PC-3 (cell line): ENCODE measurements at regions not wholly inside any gene's neighbourhood (a gene's known extent, or its start where the extent isn't known, plus 50 kb on each side); places are given as distances from the start of the nearest gene placed in this dataset.
"Not testable (repeated sequence)": the region's sequence is repeated elsewhere in the genome, so short reads cannot be mapped to it uniquely, and the experiment has no call there.

ENCODE experiments used
- ATAC-seq: fragments of 200-7000 bp; cut with Tn5 transposase; 2 replicates; pipeline ENCODE4 v1.9.1; 2020; ENCODE audit warnings: mild to moderate bottlenecking, moderate library complexity
- BruUV-seq: library from RNA; stranded (reverse); fragments of 400-500 nt; replicated peaks from 2 replicates; lab custom pipeline; 2021; lab: Mats Ljungman, UMichigan
- CTCF ChIA-PET: fragments of 300-600 bp; sonication (Branson Sonifier 250); formaldehyde crosslinking; loops from one replicate; lab custom pipeline; 2022; ENCODE audit warnings: antibody characterized with exemption; lab: Charles Lee
- POLR2A ChIA-PET: fragments of 300-600 bp; sonication (Branson Sonifier 250); formaldehyde crosslinking; loops from one replicate; lab custom pipeline; 2022; ENCODE audit warnings: antibody characterized with exemption; ENCODE audit not compliant: unreplicated experiment; lab: Charles Lee
- DNase-seq: peaks from one replicate; pipeline ENCODE4 v3.0.0-alpha.2; 2015
- H2AFZ ChIP-seq: fragments of 300-600 bp; sonication (generic); 2 replicates; pipeline ENCODE4 v1.6.0; 2016; ENCODE audit warnings: antibody characterized with exemption, low read length
- H3F3A ChIP-seq: fragments of 300-600 bp; sonication (generic); one replicate; pipeline ENCODE4 v1.6.0; 2017; ENCODE audit warnings: antibody characterized with exemption, low read length, control low read depth, mild to moderate bottlenecking; ENCODE audit not compliant: unreplicated experiment
- H3K27ac ChIP-seq: fragments of 300-600 bp; sonication (generic); 2 replicates; pipeline ENCODE4 v1.5.1; 2016; ENCODE audit warnings: mild to moderate bottlenecking, low read length
- H3K27me3 ChIP-seq: fragments of 300-600 bp; sonication (generic); 2 replicates; pipeline ENCODE4 v1.6.1; 2016; ENCODE audit warnings: low read length, mixed read lengths
- H3K36me3 ChIP-seq: fragments of 300-600 bp; sonication (generic); 2 replicates; pipeline ENCODE4 v1.6.1; 2016; ENCODE audit warnings: low read depth, mixed run types, low read length, mixed read lengths
- H3K4me1 ChIP-seq: fragments of 300-600 bp; sonication (generic); 2 replicates; pipeline ENCODE4 v1.5.1; 2016; ENCODE audit warnings: low read length; ENCODE audit not compliant: insufficient read depth
- H3K4me2 ChIP-seq: fragments of 300-600 bp; sonication (generic); 2 replicates; pipeline ENCODE4 v1.6.0; 2016; ENCODE audit warnings: low read length
- H3K4me3 ChIP-seq: fragments of 300-600 bp; sonication (generic); 2 replicates; pipeline ENCODE4 v1.5.1; 2016; ENCODE audit warnings: mild to moderate bottlenecking, low read length, mixed read lengths
- H3K79me2 ChIP-seq: fragments of 300-600 bp; sonication (generic); 2 replicates; pipeline ENCODE4 v1.6.1; 2017; ENCODE audit warnings: low read length, mixed read lengths
- H3K9ac ChIP-seq: fragments of 300-600 bp; sonication (generic); 2 replicates; pipeline ENCODE4 v1.6.0; 2016; ENCODE audit warnings: mild to moderate bottlenecking, low read length
- H3K9me2 ChIP-seq: fragments of 300-600 bp; sonication (generic); replicated peaks from 2 replicates; pipeline ENCODE4 v1.6.1; 2016; ENCODE audit warnings: mixed run types, low read length, mixed read lengths
- H3K9me3 ChIP-seq: fragments of 300-600 bp; sonication (generic); 2 replicates; pipeline ENCODE4 v1.6.1; 2016; ENCODE audit warnings: low read length, mixed read lengths
- H4K20me1 ChIP-seq: fragments of 300-600 bp; sonication (generic); 2 replicates; pipeline ENCODE4 v1.6.1; 2016; ENCODE audit warnings: low read length, mixed read lengths
- EZH2 ChIP-seq: fragments of 300-600 bp; sonication (generic); IDR thresholded peaks from one replicate; pipeline ENCODE4 v1.6.1; 2017; ENCODE audit warnings: antibody characterized with exemption, mild to moderate bottlenecking, low read length; ENCODE audit not compliant: unreplicated experiment
- EZH2phosphoT487 ChIP-seq: fragments of 300-600 bp; sonication (generic); IDR thresholded peaks from 2 replicates; pipeline ENCODE4 v1.6.1; 2018; ENCODE audit warnings: mild to moderate bottlenecking, antibody characterized with exemption, low read length, borderline replicate concordance
- intact Hi-C: fragments of 100-400 bp; cut with micrococcal nuclease; formaldehyde crosslinking; loops from 2 replicates; pipeline ENCODE4 v1.9.0; 2023
- TF ChIP-seq, protein P1 (sequence below): fragments of 300-600 bp; sonication (generic); conservative IDR thresholded peaks from 2 replicates; pipeline ENCODE4 v1.5.1; 2017; ENCODE audit warnings: antibody characterized with exemption, low read depth, mild to moderate bottlenecking, low read length

DNA sequence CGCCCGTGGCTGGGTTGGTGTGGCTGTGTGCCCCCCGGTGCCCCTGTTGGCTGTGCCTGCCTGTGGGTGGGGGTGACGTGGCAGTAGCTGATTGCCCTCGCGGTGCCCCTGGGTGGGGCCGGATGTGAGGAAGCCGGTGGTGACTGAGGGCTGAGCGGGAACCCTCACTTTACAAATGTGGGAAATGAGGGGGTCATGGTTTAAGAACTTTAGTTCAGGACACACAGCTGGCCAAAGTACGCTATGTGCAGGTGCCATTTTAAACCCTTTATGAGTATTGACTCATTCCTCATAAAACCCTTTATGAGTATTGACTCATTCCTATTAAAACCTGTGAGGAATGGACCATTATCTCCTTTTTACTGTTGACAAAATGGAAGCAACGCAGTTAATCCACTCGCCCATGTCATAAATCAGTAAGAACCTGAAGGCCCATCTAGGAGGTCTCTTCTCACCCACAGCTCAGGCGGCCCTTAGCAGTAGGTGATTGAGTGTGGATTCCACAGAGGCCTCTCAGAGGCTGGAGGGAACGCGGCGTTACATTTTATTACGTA, 290.1 kb upstream of the COBL start:
- no peak overlapping the region for H2AFZ ChIP-seq
- DNase-seq, result peak; percentile 83
- peaks cover 8% of the 10 kb centered on the region; the same call in 1 of the 2 replicates for H3K4me1 ChIP-seq
- POLR2A ChIA-PET, result no interaction called here
- TF ChIP-seq EZH2 (no peak), EZH2phosphoT487 (no peak)
- TF ChIP-seq, protein P1, sequence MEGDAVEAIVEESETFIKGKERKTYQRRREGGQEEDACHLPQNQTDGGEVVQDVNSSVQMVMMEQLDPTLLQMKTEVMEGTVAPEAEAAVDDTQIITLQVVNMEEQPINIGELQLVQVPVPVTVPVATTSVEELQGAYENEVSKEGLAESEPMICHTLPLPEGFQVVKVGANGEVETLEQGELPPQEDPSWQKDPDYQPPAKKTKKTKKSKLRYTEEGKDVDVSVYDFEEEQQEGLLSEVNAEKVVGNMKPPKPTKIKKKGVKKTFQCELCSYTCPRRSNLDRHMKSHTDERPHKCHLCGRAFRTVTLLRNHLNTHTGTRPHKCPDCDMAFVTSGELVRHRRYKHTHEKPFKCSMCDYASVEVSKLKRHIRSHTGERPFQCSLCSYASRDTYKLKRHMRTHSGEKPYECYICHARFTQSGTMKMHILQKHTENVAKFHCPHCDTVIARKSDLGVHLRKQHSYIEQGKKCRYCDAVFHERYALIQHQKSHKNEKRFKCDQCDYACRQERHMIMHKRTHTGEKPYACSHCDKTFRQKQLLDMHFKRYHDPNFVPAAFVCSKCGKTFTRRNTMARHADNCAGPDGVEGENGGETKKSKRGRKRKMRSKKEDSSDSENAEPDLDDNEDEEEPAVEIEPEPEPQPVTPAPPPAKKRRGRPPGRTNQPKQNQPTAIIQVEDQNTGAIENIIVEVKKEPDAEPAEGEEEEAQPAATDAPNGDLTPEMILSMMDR, result no peak
- H3K36me3 ChIP-seq, result no peaks in the 10 kb centered on the region
- no peaks in the 10 kb centered on the region for H4K20me1 ChIP-seq
- H3K9me2 ChIP-seq, result no peaks in the 10 kb centered on the region
- no peaks in the 10 kb centered on the region for H3F3A ChIP-seq
- H3K27me3 ChIP-seq, result peaks cover 9% of the 10 kb centered on the region; the same call in 1 of the 2 replicates
- peak overlapping the region; percentile 41 for H3K4me2 ChIP-seq
- H3K9ac ChIP-seq, result no peak overlapping the region
- no peak overlapping the region for H3K4me3 ChIP-seq
- H3K9me3 ChIP-seq, result no peaks in the 10 kb centered on the region
- peak; percentile 92 for ATAC-seq
- intact Hi-C loops, result no loop called here
- CTCF ChIA-PET, result interaction anchor here (0.5 kb wide), 1 partner anchor 1314 kb away, joined by 3 read pairs; no protein-coding TSS in a partner anchor
- H3K79me2 ChIP-seq, result no peaks in the 10 kb centered on the region
- no peak overlapping the region for H3K27ac ChIP-seq
- no TSS peak for BruUV-seq

DNA sequence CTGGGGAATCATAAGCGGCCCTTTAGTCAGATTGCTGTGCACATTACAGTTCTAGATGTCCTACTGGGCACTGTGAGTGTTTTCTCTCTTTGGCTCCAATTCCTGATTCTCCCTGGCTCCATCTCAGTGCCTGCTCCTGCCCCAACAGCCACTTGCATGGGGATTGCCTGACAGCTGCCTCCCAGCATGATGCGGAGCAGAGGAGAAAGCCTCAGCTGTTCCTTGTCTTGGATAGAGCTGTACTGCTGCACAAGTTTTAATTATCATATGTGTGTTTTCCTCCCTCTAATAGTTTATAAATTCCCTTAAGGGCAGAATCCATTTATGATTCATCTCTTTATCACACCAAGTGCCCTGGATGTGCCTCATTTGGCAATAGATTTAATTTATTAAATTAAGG, 285.8 kb upstream of the COBL start:
- H3K4me2 ChIP-seq, result no peak overlapping the region
- H3K79me2 ChIP-seq, result no peaks in the 10 kb centered on the region
- no peak overlapping the region for H2AFZ ChIP-seq
- H3K27me3 ChIP-seq, result no peaks in the 10 kb centered on the region
- intact Hi-C loops, result no loop called here
- ChIA-PET CTCF (no interaction called here), POLR2A (no interaction called here)
- no peaks in the 10 kb centered on the region for H3F3A ChIP-seq
- H3K36me3 ChIP-seq, result no peaks in the 10 kb centered on the region
- BruUV-seq, result no TSS peak
- H3K4me3 ChIP-seq, result no peak overlapping the region
- H3K9me3 ChIP-seq, result no peaks in the 10 kb centered on the region
- ATAC-seq (no peak), DNase-seq (no peak)
- TF ChIP-seq EZH2phosphoT487, result no peak
- TF ChIP-seq, protein P1, result no peak
- no peak for TF ChIP-seq EZH2
- H4K20me1 ChIP-seq, result no peaks in the 10 kb centered on the region
- H3K9me2 ChIP-seq, result no peaks in the 10 kb centered on the region
- no peak overlapping the region for H3K27ac ChIP-seq
- peaks cover 8% of the 10 kb centered on the region; the same call in 1 of the 2 replicates for H3K4me1 ChIP-seq
- no peak overlapping the region for H3K9ac ChIP-seq

DNA sequence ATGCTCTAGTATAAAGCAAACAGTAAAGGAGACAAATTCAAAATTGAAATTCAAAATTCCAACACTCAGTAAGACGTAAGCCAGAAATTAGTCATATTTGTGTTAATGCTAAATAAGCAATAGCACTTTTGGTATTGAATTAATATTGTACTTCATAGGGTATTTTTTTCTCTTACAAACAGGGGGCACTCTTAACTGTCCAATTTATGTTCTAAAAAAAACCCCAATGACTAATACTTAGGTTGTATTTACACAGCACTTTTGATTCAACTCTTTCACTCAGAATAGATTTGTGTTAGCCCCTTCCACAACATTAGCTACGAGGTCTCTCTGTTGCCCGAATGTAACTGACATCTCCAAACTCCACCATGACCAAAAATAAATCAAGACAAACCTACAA, 284.9 kb upstream of the COBL start:
- ChIA-PET CTCF (no interaction called here), POLR2A (no interaction called here)
- no peak overlapping the region for H2AFZ ChIP-seq
- H3K4me1 ChIP-seq, result peaks cover 3% of the 10 kb centered on the region; the same call in 1 of the 2 replicates
- H3K9me3 ChIP-seq, result no peaks in the 10 kb centered on the region
- no peaks in the 10 kb centered on the region for H4K20me1 ChIP-seq
- ATAC-seq (no peak), DNase-seq (peak; percentile 27)
- H3K9ac ChIP-seq, result no peak overlapping the region
- no peaks in the 10 kb centered on the region for H3F3A ChIP-seq
- no peaks in the 10 kb centered on the region for H3K9me2 ChIP-seq
- intact Hi-C loops, result no loop called here
- no peaks in the 10 kb centered on the region for H3K79me2 ChIP-seq
- TF ChIP-seq EZH2, result no peak
- TF ChIP-seq, protein P1, result peak; percentile 37; the same call in 1 of the 2 replicates
- no peak overlapping the region for H3K4me2 ChIP-seq
- no peaks in the 10 kb centered on the region for H3K36me3 ChIP-seq
- BruUV-seq, result no TSS peak
- H3K27me3 ChIP-seq, result no peaks in the 10 kb centered on the region
- H3K4me3 ChIP-seq, result no peak overlapping the region
- no peak overlapping the region for H3K27ac ChIP-seq

DNA sequence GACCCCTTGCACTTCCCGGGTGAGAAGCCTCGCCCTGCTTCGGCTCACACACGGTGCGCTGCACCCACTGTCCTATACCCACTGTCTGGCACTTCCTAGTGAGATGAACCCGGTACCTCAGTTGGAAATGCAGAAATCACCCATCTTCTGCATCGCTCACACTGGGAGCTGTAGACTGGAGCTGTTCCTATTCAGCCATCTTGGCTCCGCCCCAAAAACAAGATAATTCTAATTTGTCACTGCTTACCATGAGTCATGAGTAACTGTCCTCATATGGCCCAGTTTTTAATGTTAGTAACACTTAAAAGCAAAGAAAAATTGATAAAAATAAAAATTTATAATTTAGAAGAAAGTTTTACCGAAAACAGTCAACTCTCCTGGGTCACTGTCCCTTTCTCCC, 283.3 kb upstream of the COBL start:
- CTCF ChIA-PET, result not testable (repeated sequence)

More for the DNA sequence above, 283.3 kb upstream of the COBL start:
- POLR2A ChIA-PET, H3K36me3 ChIP-seq, H3K79me2 ChIP-seq, H3K4me3 ChIP-seq, H3K9me2 ChIP-seq, H3F3A ChIP-seq, H3K27ac ChIP-seq, H3K4me1 ChIP-seq, ATAC-seq, H3K4me2 ChIP-seq, intact Hi-C loops, H3K9ac ChIP-seq, H3K27me3 ChIP-seq, DNase-seq, H4K20me1 ChIP-seq, BruUV-seq, H3K9me3 ChIP-seq, H2AFZ ChIP-seq: not testable (repeated sequence)
